Skeletal muscle tissue (tissue), 3 donors: ENCODE measurements at regions not wholly inside any gene's neighbourhood (a gene's known extent, or its start where the extent isn't known, plus 50 kb on each side); places are given as distances from the start of the nearest gene placed in this dataset.

Experiments
- H3K27ac ChIP-seq: one replicate; pipeline ENCODE4 v1.7.0; 2013; ENCODE audit warnings: mild to moderate bottlenecking, low read depth, low read length, inconsistent platforms
- H3K27me3 ChIP-seq, 3 donors: one replicate each; pipeline ENCODE4 v1.7.0; 2013; ENCODE audit warnings: low read length in 3 of 3; ENCODE audit not compliant: control insufficient read depth in 3 of 3, insufficient read depth in 3 of 3
- H3K36me3 ChIP-seq, 3 donors: one replicate each; pipeline ENCODE4 v1.7.0; 2013; ENCODE audit warnings: low read length in 3 of 3; ENCODE audit not compliant: control insufficient read depth in 3 of 3, insufficient read depth in 3 of 3
- H3K4me1 ChIP-seq, 3 donors: one replicate each; pipeline ENCODE4 v1.7.0; 2013; ENCODE audit warnings: low read length in 3 of 3, mild to moderate bottlenecking in 3 of 3; ENCODE audit not compliant: control insufficient read depth in 3 of 3, insufficient read depth in 3 of 3
- H3K4me3 ChIP-seq, 3 donors: one replicate each; pipeline ENCODE4 v1.7.0; 2013; ENCODE audit warnings: low read length in 3 of 3
- H3K9ac ChIP-seq, 3 donors: one replicate each; pipeline ENCODE4 v1.7.0; 2013; ENCODE audit warnings: low read length in 3 of 3, mild to moderate bottlenecking in 3 of 3, moderate library complexity in 2 of 3, low read depth in 1 of 3
- H3K9me3 ChIP-seq, 3 donors: one replicate each; pipeline ENCODE4 v1.7.0; 2013; ENCODE audit warnings: low read length in 3 of 3; ENCODE audit not compliant: control insufficient read depth in 3 of 3
- donor health status: Osteomylitis.

DNA sequence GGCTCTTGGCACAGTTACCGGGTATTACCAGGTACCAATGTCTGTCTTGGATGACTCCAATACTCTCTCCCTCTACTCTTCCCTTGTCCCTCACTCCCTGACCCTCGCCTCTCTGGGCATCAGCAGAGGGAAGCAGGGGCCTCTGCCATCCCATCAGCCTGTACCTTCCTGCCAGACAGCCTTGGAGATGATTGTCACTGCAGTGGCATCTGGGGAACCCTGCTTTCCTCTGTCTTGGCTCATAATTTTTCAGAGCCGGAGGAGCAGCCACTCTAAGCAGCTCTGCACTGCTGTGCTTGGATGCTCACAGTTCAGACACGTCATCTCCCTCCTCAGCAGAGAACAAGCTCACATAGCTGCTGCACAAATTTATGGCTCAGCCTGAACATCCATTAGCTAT, 274.1 kb downstream of the SMARCA2 start:
- no peaks in the 10 kb centered on the region for H3K9me3 ChIP-seq
- no peak overlapping the region for H3K27ac ChIP-seq
- H3K36me3 ChIP-seq = no peaks in the 10 kb centered on the region
- H3K9ac ChIP-seq = no peak overlapping the region
- H3K4me1 ChIP-seq = peaks cover 8 to 11% (median 8%) of the 10 kb centered on the region in 3 donors
- H3K27me3 ChIP-seq = no peaks in the 10 kb centered on the region
- no peak overlapping the region for H3K4me3 ChIP-seq

DNA sequence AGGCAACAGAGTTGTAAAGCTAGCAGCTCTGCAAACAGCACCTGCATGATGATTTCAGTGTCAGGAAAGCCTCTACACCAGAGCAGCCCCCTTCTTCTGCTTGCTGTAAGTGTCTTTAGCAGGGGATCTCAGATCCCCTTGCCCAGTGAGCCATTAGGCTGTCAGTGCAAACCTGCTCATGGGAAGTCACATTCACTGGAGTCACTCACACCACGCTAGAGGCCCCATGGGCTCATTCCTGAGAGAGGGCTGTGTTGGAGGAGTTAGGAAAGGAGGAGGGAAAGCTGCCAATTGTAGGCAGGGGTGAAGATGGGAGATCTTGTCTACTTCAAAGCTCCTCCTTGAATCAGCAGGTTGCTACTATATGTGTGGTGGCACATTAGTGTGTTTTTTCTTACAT, 275.2 kb downstream of the SMARCA2 start:
- no peaks in the 10 kb centered on the region for H3K36me3 ChIP-seq
- H3K4me3 ChIP-seq = no peak overlapping the region
- H3K9me3 ChIP-seq = no peaks in the 10 kb centered on the region
- H3K27me3 ChIP-seq = no peaks in the 10 kb centered on the region
- H3K27ac ChIP-seq = no peak overlapping the region
- peaks cover 8 to 11% (median 8%) of the 10 kb centered on the region in 3 donors for H3K4me1 ChIP-seq
- no peak overlapping the region for H3K9ac ChIP-seq

DNA sequence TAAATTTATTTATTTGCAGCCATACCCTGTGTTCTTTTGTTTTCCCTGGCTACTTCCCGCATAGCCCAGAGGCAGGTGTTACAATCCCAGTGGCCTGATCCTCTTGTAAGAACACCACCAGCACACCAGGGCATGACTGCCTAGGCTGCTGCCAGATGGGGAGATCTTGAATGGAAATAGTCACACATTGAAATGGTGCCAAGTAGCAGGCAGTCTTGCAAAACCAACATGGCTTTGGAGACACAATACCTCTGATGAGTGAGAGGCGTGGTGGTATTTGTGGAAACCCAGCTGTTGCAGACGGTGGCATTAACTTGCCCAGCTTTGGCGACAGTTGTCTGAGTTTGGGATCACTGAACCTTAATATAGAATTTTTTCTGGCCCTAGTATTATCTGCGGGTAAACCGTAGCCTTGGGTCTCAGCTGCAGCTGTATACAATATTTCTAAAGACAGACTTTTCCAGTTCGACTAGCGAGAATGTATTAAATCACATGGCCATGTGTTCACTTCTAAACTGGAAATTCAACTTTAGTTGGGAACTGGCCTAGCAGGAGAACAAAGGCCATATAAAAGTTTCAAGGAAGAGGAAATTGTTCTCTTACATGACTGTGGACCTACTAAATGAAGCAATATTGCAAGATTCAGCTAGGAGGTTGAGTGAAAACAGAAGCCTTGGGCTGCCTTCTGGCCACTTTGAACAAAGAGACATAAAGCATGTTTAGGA, 277.0 kb downstream of the SMARCA2 start:
- peaks cover 4 to 11% (median 8%) of the 10 kb centered on the region in 3 donors for H3K4me1 ChIP-seq
- no peaks in the 10 kb centered on the region for H3K9me3 ChIP-seq
- H3K9ac ChIP-seq = no peak overlapping the region
- no peaks in the 10 kb centered on the region for H3K36me3 ChIP-seq
- no peak overlapping the region for H3K4me3 ChIP-seq
- no peaks in the 10 kb centered on the region for H3K27me3 ChIP-seq
- peak overlapping the region; percentile 84 for H3K27ac ChIP-seq

DNA sequence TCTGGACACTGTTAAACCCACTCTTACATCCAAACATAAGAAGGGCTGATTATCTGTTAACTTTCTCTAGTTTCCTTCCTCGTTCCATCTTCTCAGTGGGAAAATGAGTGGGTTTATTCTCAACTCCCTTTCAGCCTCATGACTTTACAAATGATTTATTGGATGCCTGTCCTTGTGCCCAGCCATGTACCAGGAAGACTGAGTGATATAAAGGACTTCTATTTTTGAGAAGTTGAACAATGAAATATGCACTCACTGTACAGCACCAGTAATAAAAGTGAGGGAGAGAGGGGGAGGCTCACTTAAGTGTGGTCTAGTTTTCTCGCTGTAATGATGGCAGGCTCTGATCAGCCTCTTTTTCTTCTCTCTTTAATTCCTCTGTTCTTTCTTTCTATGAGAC, 277.6 kb downstream of the SMARCA2 start:
- Histone ChIP-seq H3K4me1 (peaks cover 4 to 11% (median 8%) of the 10 kb centered on the region in 3 donors), H3K9me3 (no peaks in the 10 kb centered on the region), H3K27me3 (no peaks in the 10 kb centered on the region), H3K9ac (no peak overlapping the region), H3K36me3 (no peaks in the 10 kb centered on the region), H3K27ac (peak overlapping the region; percentile 84), H3K4me3 (no peak overlapping the region)

DNA sequence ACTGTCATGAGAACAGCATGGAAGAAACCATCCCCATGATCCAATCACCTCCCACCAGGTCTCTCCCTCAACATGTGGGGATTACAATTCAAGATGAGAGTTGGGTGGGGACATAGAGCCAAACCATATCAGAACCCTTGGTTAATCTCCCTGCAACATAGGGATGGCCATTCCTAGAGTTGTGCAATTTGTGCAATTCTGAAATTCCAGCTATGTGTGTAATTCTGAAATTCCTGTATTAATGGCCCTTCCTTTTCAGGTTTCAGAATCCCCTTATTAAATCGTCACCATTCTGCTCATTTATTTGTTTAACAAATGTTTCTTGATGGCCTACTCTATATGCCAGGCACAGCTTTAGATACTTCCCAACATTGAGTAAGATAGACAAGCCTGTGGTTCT, 282.6 kb downstream of the SMARCA2 start:
- no peaks in the 10 kb centered on the region for H3K36me3 ChIP-seq
- H3K4me3 ChIP-seq = no peak overlapping the region
- H3K4me1 ChIP-seq = no peaks in the 10 kb centered on the region
- no peaks in the 10 kb centered on the region for H3K9me3 ChIP-seq
- H3K27ac ChIP-seq = no peak overlapping the region
- H3K9ac ChIP-seq = no peak overlapping the region
- no peaks in the 10 kb centered on the region for H3K27me3 ChIP-seq

DNA sequence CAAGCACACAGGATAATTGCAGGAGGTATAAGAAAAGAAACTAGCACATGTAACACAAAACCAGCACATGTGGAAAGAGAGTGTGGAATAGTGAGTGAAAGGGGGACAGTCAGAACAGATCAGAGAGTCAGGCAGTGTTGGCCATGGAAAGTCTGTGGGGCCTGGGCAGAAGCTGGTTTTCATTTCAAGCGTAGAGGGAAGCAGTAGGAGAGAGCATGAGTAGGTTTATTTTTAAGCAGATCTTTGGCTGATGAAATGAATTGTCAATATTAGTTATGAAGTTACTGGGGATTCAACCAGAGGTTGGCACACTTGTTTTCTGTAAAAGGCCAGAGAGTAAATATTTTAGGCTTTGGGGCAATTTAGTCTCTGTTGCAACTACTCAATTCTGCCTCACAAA, 283.1 kb downstream of the SMARCA2 start:
- Histone ChIP-seq H3K9me3 (no peaks in the 10 kb centered on the region), H3K9ac (no peak overlapping the region), H3K36me3 (no peaks in the 10 kb centered on the region)

DNA sequence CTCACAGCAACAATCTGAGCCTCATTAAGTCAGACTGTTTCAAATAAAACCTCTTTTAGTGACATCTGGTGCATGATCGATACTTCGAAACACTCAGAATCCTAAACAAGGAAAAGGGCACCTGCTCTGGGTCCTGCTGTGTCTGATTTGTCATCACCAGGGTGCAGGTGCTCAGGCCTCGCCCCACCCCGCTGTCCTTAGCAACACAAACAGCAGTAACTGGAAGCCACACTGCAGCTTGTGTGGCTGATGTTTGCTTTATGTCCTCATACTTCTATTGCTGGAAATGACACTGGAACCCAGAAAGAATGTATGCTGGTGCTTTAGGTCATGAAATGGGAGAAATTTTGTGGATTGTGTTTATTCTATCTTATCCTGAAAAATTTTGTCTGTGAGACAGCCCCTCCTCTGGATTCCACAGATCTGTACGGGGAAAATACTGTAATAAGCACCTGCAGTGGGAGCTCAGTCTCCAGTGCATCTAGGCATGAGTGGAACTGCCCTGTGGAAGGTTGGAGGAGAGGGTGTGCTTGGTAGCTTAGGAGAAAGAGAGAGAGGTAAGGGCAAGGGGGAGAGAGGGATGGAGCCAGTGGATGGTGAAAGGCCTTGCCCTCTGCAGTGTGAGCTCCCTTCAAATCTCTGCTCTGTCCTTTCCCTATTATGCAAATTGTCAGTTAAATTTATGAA, 284.2 kb downstream of the SMARCA2 start:
- Histone ChIP-seq H3K9ac (no peak overlapping the region), H3K4me3 (no peak overlapping the region), H3K4me1 (no peaks in the 10 kb centered on the region), H3K9me3 (no peaks in the 10 kb centered on the region), H3K36me3 (no peaks in the 10 kb centered on the region), H3K27me3 (no peaks in the 10 kb centered on the region), H3K27ac (no peak overlapping the region)

More for the DNA sequence above, 283.1 kb downstream of the SMARCA2 start:
- Histone ChIP-seq H3K4me3 (no peak overlapping the region), H3K4me1 (no peaks in the 10 kb centered on the region), H3K27ac (no peak overlapping the region), H3K27me3 (no peaks in the 10 kb centered on the region)

DNA sequence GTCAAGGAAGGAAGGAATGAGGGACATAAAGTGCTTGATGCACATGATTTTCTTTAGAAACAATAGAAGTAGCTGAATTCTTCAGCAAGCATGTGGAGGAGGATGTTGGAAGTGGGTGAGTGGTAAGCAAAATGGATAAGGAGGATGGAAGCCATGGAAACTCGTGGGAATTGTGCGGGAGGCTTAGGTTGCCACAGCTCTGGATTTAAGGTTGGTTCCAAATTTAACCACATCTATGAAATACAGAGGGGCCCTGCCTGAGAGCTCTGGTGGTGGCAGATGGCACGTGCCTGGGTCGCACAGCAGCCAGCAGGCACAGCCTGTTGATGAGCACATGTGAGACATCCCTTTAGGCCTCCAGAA, 284.7 kb downstream of the SMARCA2 start:
- no peak overlapping the region for H3K4me3 ChIP-seq
- no peak overlapping the region for H3K27ac ChIP-seq
- H3K36me3 ChIP-seq = no peaks in the 10 kb centered on the region
- H3K9ac ChIP-seq = no peak overlapping the region
- H3K9me3 ChIP-seq = no peaks in the 10 kb centered on the region
- no peaks in the 10 kb centered on the region for H3K27me3 ChIP-seq
- no peaks in the 10 kb centered on the region for H3K4me1 ChIP-seq

DNA sequence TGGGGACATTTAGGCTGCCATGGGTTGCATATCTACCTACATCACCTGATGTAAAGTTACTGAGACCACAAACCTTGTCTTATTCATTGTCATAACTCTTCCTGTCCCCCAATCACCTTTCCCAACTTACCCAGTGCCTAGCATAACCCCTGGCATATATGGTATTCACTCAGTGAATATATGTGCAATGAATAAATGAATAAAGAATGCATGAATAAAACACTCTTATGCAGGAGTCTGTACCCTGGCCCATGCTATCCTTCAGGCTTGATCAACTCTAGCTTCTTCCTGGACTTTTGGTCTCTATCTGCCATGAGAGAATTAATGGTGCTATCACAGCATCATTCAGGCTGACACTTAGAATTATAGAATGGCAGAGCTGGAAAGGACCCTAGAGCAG, 285.2 kb downstream of the SMARCA2 start:
- Histone ChIP-seq H3K4me3 (no peak overlapping the region), H3K36me3 (no peaks in the 10 kb centered on the region), H3K4me1 (no peaks in the 10 kb centered on the region), H3K9me3 (no peaks in the 10 kb centered on the region), H3K27me3 (no peaks in the 10 kb centered on the region), H3K27ac (no peak overlapping the region), H3K9ac (no peak overlapping the region)

DNA sequence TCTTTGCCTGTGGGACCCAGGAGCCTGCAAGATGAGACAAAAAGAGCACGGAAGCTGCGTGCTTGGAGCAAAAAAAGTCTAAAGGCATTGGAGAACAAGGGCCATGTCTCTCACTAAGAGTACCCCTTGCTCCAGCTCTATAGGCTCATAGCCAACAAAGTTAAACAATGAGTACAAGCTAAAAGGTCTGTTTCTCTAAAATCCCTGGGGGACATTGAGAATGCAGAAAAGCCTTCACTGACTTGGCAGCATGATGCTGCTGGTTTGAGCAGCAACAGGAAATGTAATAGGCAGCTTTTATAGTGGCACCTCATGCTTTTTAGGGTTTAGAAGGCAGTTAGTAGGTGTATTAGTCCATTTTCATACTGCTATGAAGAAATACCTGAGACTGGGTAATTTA, 287.5 kb downstream of the SMARCA2 start:
- Histone ChIP-seq H3K36me3 (no peaks in the 10 kb centered on the region), H3K27ac (no peak overlapping the region), H3K9me3 (no peaks in the 10 kb centered on the region), H3K27me3 (no peaks in the 10 kb centered on the region), H3K9ac (no peak overlapping the region), H3K4me1 (no peaks in the 10 kb centered on the region), H3K4me3 (no peak overlapping the region)
